NOMO-1 treated with dmso at 0.1 percent for 144 hours (cell line): ENCODE measurements at regions not wholly inside any gene's neighbourhood (a gene's known extent, or its start where the extent isn't known, plus 50 kb on each side); places are given as distances from the start of the nearest gene placed in this dataset.

Experiments
- DNase-seq: peaks from one replicate; lab custom pipeline; 2025; ENCODE audit not compliant: unreplicated experiment; lab: John Stamatoyannopoulos, UW

DNA sequence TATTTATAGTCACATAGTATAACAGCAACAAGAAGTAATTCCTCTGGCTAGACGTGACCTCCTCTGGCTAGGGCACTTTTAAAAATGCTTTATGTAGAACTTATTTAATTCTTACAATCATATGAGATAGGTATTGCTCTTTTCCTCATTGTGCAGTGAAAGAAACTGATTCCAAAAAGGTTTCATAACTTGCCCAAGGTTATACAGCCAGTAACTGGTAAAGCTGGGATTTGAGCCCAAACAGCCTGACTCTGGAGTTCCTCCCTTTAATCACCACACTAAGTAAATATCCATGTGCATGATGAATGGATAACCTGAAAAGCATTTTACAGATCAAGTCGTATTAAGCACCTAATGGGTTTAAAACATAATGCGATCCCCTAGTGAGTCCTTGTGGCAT lies 214.6 kb downstream of the PRL start:
- no peak for DNase-seq

DNA sequence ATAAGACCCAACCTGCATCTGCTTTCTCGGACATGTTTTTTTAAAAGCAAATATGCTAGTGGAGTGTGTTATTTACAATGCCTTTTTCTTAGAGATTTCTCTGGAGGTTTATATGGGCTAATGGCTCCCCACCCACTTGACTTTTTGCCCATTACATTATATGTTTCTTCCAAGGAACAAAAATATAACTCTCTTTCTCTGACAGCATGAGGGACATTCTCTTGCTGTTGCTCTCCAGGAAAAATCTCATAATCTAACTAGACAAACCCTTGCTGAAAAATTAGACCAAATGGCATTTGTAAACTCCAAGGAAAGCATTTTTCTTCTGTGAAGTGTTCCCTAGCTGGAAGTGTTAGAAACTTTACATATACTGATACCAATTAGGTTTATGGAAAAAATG lies 213.7 kb downstream of the PRL start:
- no peak for DNase-seq

DNA sequence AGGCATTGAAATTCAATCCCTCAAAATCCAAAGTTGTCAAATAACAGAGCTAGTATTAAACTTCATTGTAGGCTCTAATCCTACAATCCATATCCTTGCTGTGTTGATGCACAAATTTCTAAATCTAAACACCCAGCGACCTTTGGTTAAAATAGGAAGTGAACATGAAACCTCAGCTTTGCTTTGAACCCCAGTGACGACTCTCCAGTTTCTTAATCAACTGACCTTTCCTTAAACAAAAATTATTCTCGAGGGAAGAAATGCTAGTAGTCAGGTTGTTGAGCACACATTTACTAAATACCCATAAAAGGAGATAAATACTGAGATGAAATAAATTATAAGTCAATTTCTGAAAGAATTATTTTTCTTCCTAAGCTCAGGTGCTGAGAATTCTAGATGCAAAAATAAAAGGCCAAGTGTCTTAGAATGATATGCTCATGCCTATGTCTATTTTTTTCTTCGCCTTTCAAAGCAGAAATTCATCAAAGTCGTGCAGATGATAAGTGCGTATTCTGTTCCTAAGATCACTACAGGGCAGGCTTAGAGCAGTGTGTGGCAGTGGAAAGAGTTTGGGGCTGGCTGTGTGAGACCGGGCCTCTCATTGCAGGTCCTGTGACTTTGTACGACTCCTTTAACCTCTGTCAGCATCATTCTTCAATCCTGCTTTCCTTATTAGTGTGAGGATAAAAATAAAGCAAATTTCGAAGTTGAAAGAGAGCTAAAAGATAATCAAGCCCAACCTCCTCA lies 208.7 kb downstream of the PRL start:
- DNase-seq, result no peak

DNA sequence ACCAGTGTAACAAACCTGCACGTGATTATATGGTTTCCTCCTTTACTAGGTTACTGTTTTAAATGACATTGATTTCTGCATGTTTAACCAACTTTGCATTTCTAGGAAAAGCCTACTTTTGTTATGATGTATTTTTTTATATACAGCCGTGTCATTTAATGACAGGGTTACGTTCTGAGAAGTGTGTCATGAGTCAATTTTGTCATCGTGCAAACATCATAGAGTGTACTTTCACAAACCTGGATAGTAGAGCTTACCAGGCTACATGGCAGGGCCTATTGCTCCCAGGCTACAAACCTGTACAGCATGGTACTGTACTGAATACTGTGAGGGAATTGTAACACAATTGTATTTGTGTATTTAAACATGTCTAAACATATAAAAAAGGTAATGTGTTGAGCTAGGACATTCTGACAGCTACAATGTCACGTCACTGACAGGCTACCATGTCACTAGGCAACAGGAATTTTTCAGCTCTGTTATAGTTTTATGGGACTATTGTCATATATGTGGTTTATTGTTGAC lies 205.3 kb downstream of the PRL start:
- no peak for DNase-seq

DNA sequence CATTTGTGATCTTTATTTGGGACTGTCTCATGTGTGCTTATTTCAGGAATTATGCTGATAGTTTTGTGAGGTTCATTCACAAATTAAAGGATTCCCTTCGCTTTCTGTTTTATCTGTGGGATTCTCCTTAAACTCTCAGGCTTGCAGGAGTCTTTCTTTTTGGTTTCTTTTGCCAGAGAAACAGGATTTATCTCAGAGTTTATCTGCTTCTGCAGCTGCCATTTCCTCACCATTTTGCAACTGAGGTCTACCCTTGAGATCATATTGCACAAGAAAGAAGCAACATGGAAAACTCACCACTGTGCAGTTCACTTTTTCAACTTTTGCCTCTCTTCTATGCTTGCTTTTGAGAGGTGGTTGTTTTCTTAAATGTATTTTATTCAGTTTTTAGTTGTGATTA lies 201.0 kb downstream of the PRL start:
- DNase-seq, result no peak

DNA sequence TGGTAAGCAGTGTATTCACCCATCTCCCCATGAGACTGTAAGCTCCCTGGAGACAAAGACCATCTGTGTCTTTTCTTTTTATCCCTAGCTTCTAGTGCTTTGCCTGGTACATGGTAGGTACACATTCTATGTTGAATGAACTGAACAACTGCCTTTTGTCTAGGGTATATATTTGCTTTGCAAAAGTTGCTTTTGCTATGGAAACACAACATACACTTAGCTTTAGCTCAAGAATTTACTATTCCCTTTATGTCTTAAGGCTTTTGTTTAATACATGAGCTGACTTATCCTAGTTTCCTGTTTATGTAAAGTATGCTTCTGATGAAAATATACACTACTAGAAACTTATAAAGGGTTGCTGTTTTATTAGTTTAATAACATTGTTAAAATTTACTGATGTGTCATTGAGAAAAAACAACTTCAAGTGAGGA lies 198.2 kb downstream of the PRL start:
- DNase-seq, result no peak

DNA sequence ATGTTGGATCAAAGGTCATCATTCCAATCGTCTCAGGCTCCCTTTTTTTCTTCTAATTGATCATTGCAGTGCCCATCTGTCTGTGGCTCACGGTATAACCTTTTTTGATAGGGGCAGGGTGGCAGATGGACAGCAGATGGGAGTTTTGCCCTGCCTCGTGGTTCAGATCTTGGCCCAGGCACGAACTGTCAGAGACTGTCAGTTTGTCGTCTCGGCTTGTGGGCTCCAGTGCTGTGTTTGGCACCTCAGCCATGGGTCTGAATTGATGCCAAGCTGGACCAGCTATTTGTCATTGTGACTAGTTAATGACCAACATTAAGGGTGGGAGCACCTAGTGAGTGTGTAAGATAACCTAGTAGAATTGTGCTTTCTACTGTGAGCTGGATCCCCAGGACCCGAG lies 197.6 kb downstream of the PRL start:
- no peak for DNase-seq

DNA sequence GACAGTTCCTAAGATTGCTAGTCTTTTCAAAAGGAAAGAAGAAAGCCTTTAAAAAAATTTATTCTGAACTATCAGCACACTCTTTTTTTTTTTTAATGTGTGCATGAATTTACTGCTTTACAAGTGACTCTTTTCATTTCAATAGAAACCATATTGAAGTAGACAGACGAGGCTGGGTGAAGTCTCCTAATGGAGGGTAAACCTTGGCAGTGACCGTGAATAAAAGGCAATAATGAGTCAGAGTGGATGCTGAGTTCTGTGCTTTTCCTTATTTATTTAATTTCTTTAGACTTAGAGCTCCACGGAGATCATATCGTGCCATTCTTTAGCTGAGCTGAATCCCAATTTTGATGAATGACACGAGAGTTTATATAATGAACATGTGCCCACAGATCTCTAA lies 196.9 kb downstream of the PRL start:
- no peak for DNase-seq

DNA sequence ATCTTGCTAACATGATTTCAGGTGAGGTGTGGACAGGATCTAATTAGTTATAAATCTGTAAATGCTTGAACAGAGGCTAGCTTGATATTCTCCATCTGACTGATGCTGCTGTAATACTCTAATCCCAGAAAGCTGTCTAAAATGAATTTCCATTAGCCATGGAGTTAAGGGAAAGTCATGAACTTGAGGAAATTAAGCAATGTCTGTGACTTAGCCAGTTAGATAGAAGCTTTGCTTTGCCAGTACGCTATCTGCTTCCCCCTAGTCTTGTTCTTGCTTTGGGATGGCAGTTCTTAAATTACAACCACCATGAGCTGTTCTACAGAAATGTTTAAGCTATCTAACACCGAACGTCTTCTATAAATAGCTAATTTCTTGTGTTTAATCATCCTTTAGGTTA lies 195.7 kb downstream of the PRL start:
- DNase-seq, result no peak

DNA sequence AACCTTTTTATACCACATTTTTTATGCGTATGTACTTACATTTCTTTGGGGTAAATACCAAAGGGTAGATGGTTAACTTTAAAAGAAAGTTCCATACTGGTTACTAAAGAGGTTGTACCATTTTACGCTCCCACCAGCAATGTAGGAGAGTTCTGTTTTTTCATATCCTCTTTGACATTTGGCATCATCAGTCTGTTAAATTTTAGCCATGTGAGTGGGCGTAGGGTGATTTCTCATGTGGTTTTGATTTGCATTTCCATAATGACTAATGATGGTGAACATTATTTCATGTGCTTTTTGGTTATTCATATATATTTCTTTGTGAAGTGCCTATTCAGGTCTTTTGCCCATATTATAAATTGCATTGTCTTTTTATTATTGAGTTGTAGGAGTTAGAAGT lies 194.2 kb downstream of the PRL start:
- DNase-seq, result no peak

DNA sequence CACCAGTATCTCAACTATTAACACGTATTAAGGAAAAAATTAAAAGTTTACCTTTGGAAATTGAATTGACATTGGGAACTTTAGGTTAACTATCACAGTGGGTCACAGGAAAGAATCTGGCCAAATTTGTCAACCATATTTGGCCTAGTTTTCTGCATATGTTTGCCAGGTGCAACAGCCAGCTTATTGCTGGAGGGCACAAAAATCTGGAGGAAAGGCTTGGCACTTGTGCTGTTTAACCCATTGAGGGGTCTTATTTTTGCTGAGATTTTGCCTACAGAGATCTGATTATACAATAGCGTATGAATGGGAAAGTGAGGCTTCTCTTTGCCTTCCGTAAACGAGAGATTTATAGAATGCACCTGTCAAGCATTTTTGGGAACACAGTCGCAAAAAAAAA lies 190.4 kb downstream of the PRL start:
- no peak for DNase-seq

DNA sequence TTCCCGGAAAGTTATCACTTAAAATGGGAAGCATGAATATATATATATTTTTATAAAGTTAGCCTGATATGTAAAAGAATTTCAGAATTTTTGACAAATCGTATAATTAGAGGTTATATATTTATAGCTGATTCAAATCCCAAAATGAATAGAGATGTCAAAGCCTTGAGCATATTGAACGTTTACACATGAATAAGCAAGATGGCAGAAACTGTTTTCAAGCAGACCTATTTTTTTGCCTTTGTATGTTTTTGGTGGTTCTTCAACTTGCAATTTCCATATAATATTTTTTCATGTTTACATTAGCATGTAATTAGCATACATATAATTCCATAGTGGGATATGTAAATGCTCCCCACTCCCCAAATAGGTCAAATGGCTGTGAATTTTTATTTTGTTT lies 189.9 kb downstream of the PRL start:
- no peak for DNase-seq

DNA sequence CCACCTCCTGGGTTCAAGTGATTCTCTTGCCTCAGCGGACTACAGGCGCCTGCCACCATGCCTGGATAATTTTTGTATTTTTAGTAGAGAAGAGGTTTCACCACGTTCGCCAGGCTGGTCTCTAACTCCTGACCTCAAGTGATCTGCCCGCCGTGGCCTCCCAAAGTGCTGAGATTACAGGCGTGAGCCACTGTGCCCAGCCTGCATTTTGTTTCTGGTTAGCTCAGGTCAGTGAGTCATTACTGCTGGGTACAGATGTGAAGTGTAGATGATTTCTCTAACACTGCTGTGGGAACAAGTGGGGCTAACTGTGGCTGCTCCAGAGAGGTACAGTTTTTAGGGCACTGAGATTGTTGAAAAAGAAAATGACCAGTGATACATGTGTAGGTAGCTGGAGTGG lies 188.6 kb downstream of the PRL start:
- DNase-seq, result no peak

DNA sequence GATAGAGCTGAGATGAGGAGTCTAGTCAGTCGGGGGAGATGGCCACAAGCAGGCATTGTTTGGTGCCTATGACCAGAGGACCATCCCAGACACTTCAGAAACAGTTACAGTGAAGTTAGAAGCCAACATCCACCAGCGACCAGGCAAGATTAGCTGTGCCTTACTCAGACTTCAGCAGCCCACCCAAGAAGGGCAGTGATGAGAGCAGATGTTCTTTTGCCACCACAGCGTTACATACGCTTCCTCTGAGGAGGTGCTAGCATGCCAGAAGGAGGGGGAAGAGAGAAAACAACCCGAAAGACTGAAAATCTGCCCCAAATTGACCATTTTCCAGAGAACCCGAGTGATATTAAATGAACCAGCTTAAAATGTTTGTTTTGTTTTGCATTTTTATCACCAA lies 186.8 kb downstream of the PRL start:
- no peak for DNase-seq

DNA sequence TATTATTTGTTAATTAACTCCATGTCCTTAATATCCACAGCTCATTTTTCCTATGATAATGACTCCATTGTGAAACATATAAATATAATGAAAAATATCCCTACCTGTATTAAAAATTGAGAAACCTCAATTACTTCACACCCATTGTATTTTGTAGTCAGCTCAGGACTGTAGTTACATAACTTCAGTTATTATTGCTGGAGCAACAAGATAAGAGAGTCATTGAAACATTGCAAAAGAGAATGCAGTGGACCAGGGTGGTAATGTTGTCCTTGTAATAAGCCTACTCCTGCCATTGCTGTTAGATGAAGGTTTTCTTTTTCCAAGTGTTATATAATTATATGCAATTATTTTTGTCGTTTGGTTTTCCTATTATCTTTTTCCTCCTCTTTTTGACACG lies 184.4 kb downstream of the PRL start:
- no peak for DNase-seq

DNA sequence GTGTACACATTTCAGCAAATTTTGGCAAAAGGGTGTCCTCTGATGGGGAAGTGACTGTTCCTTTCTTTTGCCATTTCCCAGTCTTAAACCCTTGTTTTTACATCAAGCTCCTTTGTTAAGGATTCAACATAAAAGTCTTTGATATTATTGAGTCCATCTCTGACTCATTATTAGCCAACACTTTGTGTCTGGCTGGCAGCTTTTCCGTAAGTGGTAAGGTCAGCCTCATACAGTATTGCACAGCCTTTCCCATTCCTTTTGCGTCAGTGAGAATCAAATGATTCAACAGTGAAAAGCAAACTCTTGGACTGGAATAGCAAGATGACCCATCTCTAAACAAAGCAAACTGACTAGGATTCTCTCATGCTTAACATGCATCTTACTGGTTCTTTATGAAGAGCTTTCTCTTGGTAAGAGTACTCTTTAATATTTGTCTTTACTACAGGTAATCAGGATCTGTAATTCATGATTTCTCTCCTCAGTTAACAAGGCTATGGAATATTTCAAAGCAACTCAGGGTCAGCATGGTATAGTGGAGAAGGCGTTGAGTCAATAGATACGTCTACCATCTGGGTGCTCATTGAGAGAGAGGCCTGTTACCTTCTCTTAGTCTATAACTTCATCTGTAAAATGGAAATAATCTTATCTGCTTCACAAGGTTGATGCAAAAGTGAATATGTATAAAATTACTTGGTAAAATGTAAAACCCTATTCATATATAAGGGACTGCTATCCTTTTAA lies 183.6 kb downstream of the PRL start:
- DNase-seq, result no peak

DNA sequence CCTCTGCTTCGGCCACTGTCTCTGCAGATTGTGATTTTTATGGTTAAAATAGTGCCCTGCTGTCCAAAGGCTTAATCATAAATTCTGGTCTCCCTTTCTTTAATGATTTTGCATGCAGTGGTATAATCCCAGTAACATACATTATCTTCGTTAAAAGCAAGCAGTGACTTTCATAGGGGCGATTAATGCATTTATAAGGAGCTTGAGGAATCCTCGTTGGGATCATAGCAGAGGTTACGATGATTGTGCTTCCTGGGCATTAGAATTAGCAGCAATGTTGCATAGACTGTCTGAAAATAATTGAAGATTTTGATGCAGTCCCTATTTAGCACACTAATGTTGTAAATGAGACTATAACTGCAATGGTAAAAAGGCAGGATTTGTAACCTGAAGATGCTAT lies 181.3 kb downstream of the PRL start:
- no peak for DNase-seq

DNA sequence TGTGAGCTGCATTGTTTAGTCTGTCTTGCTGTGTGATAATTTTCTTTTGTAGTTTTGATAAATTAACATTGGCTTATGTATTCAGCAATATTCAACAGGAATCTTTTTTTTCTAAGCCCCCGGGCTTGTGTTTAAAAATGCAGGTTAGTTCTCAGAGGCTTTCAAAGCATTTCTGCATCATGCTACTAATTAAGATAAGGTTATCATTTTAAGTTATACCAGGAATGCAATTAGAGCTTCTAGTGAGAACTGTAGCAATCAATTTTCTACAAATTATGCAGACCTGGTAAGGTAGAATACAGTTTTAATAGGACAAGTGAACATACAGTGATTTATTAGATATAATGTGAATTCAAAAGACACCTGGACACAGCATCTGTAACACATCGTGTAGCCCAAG lies 179.2 kb downstream of the PRL start:
- DNase-seq, result no peak

DNA sequence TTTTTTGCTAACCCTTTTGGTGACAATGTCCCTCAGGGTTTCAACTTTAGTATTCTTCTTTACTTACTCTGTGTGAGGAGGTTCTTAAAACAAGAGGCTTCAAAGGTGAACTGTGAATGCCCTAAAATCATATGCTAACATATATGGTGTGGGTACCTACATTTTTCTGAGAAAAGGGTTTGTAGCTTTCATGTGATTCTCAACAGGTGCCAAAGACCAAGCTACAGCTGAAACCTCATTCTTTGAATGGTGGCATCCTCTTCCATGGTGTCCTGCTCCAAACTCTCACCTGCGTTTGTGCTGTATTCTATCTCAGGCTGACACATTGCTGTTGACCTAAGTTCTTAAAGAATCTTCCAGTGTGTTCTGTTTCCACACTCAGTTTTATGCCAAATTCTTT lies 177.3 kb downstream of the PRL start:
- DNase-seq, result no peak

DNA sequence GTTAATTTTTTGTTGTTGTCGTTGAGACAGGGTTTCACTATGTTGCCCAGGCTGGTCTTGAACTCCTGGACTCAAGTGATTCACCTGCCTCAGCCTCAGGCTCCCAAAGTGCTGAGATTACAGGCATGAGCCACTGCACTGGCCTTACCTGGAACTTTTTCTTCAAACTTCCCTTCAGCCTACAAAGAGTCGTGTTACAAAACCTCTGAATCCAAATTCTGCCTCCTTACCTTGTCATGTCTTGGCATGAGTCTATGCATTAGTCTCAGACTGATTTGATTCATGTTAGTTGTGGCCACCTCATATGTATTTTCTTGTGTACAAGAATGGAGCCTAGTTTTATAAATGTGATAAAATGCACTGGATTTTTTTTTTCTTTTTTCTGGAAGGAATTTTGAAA lies 172.1 kb downstream of the PRL start:
- no peak for DNase-seq

DNA sequence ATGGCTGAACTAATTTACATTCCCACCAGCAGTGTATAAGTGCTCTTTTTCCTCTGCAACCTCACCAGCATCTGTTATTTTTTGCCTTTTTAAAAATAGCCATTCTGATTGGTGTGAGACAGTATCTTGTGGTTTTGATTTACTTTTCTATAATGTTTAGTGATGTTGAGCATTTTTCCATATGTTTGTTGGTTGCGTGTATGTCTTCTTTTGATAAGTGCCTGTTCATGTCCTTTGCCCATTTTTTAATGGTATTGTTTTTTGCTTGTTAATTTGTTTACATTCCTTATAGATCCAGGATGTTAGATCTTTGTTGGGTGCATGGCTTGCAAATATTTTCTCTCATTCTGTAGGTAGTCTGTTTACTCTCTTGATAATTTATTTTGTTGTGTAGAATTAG lies 169.9 kb downstream of the PRL start:
- no peak for DNase-seq

DNA sequence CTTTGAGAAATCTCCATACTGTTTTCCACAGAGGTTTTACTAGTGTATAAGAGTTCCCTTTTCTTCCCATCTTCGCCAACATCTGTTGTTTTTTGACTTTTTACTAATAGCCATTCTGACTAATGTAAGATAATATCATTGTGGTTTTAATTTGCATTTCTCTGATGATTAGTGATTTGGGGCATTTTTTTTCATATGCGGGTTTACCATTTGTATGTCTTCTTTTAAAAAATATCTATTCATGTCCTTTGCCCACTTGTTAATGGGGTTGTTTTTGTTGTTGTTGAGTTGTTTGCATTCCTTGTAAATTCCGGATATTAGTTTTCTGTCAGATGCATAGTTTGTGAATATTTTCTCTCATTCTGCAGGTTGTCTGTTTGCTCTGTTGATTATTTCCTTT lies 167.1 kb downstream of the PRL start:
- no peak for DNase-seq

DNA sequence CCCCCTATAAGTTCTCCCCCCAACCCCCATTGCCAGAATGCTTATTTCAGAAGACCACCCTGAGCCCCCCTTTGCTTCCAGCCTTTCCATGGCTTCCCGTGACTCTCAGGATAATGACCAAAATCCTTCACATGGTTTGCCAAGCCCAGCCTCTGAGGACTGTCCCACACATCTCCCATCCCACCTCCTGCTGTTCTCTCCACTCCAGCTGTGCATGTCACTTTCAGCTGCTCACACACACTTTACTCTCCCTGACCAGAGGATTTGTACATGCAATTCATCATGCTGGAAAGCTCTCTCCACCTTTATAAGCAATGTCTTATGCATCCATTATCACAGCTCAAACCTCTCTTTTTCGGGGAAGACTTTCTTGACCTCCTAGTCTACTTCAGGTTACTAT lies 164.2 kb downstream of the PRL start:
- DNase-seq, result no peak
